Lower leg skin (tissue), 3 donors: ENCODE measurements at regions not wholly inside any gene's neighbourhood (a gene's known extent, or its start where the extent isn't known, plus 50 kb on each side); places are given as distances from the start of the nearest gene placed in this dataset.

Source experiments
- CTCF ChIP-seq, 3 donors: fragments of 450-650 bp; IDR thresholded peaks; one replicate each; pipeline ENCODE4 v1.5.1; 2016; ENCODE audit warnings: antibody characterized with exemption in 3 of 3, mild to moderate bottlenecking in 3 of 3, moderate library complexity in 2 of 3
- POLR2A ChIP-seq, 2 donors: fragments of 450-650 bp; IDR thresholded peaks; one replicate each; pipeline ENCODE4 v1.6.1; 2016 to 2017; ENCODE audit warnings: antibody characterized with exemption in 2 of 2, mild to moderate bottlenecking in 1 of 2, moderate library complexity in 1 of 2

GRCh38 chr14:21748869-21749303 lies 75.3 kb upstream of the OR4E1 start:
- TF ChIP-seq POLR2A (IDR thresholded peaks at IDR 0.05) (no peak), CTCF (IDR thresholded peaks at IDR 0.05) (no peak)
